ENCODE measurements at regions not wholly inside any gene's neighbourhood (a gene's known extent, or its start where the extent isn't known, plus 50 kb on each side); places are given as distances from the start of the nearest gene placed in this dataset.
A peak's percentile ranks its signal among the peaks of the same experiment; 100 is the strongest.

- TF ChIP-seq CTCF (IDR thresholded peaks at IDR 0.05; ENCODE audit: low read depth, low read length), result no peak; the same call in 1 of the 2 replicates
- DNase-seq (ENCODE audit: extremely low read depth, low read depth), result no peak
Measured at GRCh38 chr17:77366558-77367245, 225.9 kb downstream of the SEC14L1 start.

GRCh38 chr17:77369544-77369971, 228.8 kb downstream of the SEC14L1 start:
- TF ChIP-seq CTCF (IDR thresholded peaks at IDR 0.05; ENCODE audit: low read depth, low read length), result no peak
- DNase-seq (ENCODE audit: extremely low read depth, low read depth), result no peak

- TF ChIP-seq CTCF (IDR thresholded peaks at IDR 0.05; ENCODE audit: low read depth, low read length), result no peak
- no peak for DNase-seq (ENCODE audit: extremely low read depth, low read depth)
Measured at GRCh38 chr17:77370586-77370985, 229.8 kb downstream of the SEC14L1 start.

- no peak for TF ChIP-seq CTCF (IDR thresholded peaks at IDR 0.05; ENCODE audit: low read depth, low read length)
- DNase-seq (ENCODE audit: extremely low read depth, low read depth), result no peak
Measured at GRCh38 chr17:77371117-77371887, 230.5 kb downstream of the SEC14L1 start.

- TF ChIP-seq CTCF (IDR thresholded peaks at IDR 0.05; ENCODE audit: low read depth, low read length), result no peak
- DNase-seq (ENCODE audit: extremely low read depth, low read depth), result no peak
Measured at GRCh38 chr17:77371888-77372443, 231.2 kb downstream of the SEC14L1 start.

GRCh38 chr17:77372444-77373298, 231.9 kb downstream of the SEC14L1 start:
- peak; percentile 89 for DNase-seq (ENCODE audit: extremely low read depth, low read depth)
- TF ChIP-seq CTCF (IDR thresholded peaks at IDR 0.05; ENCODE audit: low read depth, low read length), result no peak

Data from AG09319 (cell line).